Tibial artery (tissue), 4 donors: ENCODE measurements at regions not wholly inside any gene's neighbourhood (a gene's known extent, or its start where the extent isn't known, plus 50 kb on each side); places are given as distances from the start of the nearest gene placed in this dataset.

ENCODE experiments used
- DNase-seq, 2 donors: peaks; one replicate each; pipeline ENCODE4 v3.0.0-alpha.2; 2019
- H3K27ac ChIP-seq, 2 donors: fragments of 200-600 bp; sonication (generic) in 1 of 2; 1 replicate in 1 of 2; 2 replicates in 1 of 2; pipeline ENCODE4 v1.5.1; 2018 to 2019; ENCODE audit warnings: mild to moderate bottlenecking in 1 of 2
- H3K27me3 ChIP-seq, 2 donors: fragments of 200-600 bp; sonication (generic) in 1 of 2; one replicate each; pipeline versions ENCODE4 v1.5.1 to v1.6.0; 2016 to 2019
- H3K36me3 ChIP-seq, 3 donors: fragments of 200-600 bp; sonication (generic) in 2 of 3; one replicate each; pipeline ENCODE4 v1.5.1; 2016 to 2019; ENCODE audit warnings: mild to moderate bottlenecking in 2 of 3
- H3K4me1 ChIP-seq, 4 donors: fragments of 200-600 bp; sonication (generic) in 2 of 4; 1 replicate in 3 of 4; 2 replicates in 1 of 4; pipeline ENCODE4 v1.5.1; 2016 to 2019
- H3K4me3 ChIP-seq, 2 donors: fragments of 200-600 bp; sonication (generic) in 1 of 2; 1 replicate in 1 of 2; 2 replicates in 1 of 2; pipeline ENCODE4 v1.5.1; 2018 to 2019; ENCODE audit warnings: mild to moderate bottlenecking in 2 of 2
- H3K9me3 ChIP-seq, 3 donors: fragments of 200-600 bp; sonication (generic) in 1 of 3; one replicate each; pipeline ENCODE4 v1.5.1; 2016 to 2019
- intact Hi-C: fragments of 100-400 bp; cut with DNase I; formaldehyde crosslinking; loops from one replicate; pipeline ENCODE4 v1.15.0; 2023; ENCODE audit warnings: low total_unique reads
- TF ChIP-seq, protein P1 (sequence below), 2 experiments: fragments of 200-600 bp in 1 of 2; fragments of 450-650 bp in 1 of 2; IDR thresholded peaks; one replicate each; pipeline ENCODE4 v1.5.1; 2017 to 2019; ENCODE audit warnings: antibody characterized with exemption in 2 of 2, mild to moderate bottlenecking in 1 of 2, moderate library complexity in 1 of 2

DNA sequence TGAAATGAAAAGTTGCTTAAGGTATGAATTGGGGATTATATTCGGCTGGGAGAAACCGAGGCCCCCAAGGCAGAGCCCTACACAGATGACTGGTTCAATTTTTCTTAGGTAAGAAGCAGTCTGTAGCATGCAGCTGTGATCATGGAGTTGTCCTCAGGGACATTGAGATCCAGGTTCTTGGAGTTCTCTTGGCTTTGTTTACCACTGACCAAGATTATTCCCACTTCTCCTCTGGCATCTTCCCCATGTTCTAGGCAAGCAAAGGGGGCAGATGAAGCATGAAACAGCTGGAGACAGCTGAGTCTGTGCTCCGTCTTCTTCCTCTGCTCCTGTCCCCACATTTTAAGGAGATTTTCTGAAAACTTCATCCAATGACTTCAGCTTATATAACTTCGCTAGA lies 129.5 kb upstream of the BMPER start:
- H3K36me3 ChIP-seq, result no peaks in the 10 kb centered on the region
- TF ChIP-seq, protein P1, sequence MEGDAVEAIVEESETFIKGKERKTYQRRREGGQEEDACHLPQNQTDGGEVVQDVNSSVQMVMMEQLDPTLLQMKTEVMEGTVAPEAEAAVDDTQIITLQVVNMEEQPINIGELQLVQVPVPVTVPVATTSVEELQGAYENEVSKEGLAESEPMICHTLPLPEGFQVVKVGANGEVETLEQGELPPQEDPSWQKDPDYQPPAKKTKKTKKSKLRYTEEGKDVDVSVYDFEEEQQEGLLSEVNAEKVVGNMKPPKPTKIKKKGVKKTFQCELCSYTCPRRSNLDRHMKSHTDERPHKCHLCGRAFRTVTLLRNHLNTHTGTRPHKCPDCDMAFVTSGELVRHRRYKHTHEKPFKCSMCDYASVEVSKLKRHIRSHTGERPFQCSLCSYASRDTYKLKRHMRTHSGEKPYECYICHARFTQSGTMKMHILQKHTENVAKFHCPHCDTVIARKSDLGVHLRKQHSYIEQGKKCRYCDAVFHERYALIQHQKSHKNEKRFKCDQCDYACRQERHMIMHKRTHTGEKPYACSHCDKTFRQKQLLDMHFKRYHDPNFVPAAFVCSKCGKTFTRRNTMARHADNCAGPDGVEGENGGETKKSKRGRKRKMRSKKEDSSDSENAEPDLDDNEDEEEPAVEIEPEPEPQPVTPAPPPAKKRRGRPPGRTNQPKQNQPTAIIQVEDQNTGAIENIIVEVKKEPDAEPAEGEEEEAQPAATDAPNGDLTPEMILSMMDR (IDR thresholded peaks at IDR 0.05), result no peak
- H3K27ac ChIP-seq, result no peak overlapping the region
- H3K4me1 ChIP-seq, result peaks cover 0 to 10% (median 0%) of the 10 kb centered on the region in 4 donors
- no peaks in the 10 kb centered on the region for H3K9me3 ChIP-seq
- intact Hi-C loops, result no loop called here
- H3K27me3 ChIP-seq, result no peaks in the 10 kb centered on the region
- no peak overlapping the region for H3K4me3 ChIP-seq
- no peak for DNase-seq

DNA sequence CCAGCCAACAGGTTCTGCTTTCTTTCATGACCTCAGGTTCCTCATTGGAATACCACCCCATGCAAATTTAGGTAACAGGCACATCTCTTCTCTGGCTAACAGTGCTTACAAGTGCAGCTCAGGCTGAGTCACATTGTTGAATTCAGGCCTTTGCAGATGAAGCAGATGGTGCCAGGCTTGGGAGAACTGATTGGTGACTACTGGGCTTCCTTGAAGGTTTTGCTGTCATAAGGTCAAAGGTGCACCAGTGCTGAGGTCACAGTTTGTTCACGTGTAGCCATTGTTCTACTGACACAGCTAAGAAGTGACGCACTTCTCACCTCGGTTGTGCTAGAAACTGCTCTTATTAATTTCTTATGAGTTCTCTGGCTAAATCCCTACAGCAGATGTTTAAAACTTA lies 128.6 kb upstream of the BMPER start:
- DNase-seq, result no peak
- Histone ChIP-seq H3K27ac (no peak overlapping the region), H3K27me3 (no peaks in the 10 kb centered on the region), H3K9me3 (no peaks in the 10 kb centered on the region), H3K4me3 (no peak overlapping the region), H3K36me3 (no peaks in the 10 kb centered on the region), H3K4me1 (peaks cover 0 to 10% (median 0%) of the 10 kb centered on the region in 4 donors)
- intact Hi-C loops, result no loop called here
- TF ChIP-seq, protein P1 (IDR thresholded peaks at IDR 0.05), result no peak

DNA sequence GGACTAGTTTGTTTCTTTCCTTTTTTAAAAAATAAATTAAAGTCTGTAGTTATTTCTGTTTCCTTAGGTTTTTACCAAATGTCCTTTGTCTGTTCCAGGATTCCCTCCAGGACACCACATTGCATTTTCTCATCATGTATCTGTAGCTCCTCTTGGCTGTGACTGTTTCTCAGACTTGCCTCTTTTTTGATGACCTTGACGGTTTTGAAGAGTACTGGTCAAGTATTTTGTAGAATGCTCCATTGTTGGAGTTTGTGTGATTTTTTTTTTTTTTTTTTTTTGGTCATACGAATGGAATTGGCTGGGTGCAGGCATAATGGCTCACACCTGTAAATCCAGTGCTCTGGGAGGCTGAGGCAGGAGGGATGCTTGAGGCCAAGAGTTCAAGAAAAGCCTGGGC lies 127.1 kb upstream of the BMPER start:
- DNase-seq, result no peak
- peaks cover 0 to 10% (median 0%) of the 10 kb centered on the region in 4 donors for H3K4me1 ChIP-seq
- intact Hi-C loops, result no loop called here
- H3K27ac ChIP-seq, result no peak overlapping the region
- no peak overlapping the region for H3K4me3 ChIP-seq
- H3K36me3 ChIP-seq, result peaks cover 0 to 9% (median 5%) of the 10 kb centered on the region in 3 donors
- TF ChIP-seq, protein P1 (IDR thresholded peaks at IDR 0.05), result no peak
- H3K27me3 ChIP-seq, result no peaks in the 10 kb centered on the region
- H3K9me3 ChIP-seq, result peaks cover 0 to 5% (median 0%) of the 10 kb centered on the region in 3 donors

DNA sequence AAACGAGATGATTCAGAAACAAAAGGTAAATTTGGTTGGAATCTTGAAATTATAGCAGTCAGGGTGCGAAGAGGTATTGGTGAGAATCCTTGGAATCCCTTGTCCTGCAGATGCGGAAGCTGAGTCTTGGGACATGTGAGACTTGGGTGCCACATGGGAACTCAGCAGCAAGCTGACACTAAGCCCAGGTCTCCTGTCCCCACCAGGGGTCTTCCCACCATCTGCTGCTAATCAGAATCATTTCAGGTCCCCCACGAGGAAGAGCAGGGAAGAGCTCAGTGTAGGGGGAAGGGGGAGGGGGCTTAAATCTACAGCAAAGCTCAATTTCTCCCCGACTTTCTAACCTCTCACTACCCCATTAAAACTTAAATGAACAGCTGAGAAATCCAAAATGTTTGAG lies 126.1 kb upstream of the BMPER start:
- H3K4me1 ChIP-seq, result peaks cover 0 to 10% (median 0%) of the 10 kb centered on the region in 4 donors
- TF ChIP-seq, protein P1 (IDR thresholded peaks at IDR 0.05), result no peak
- peaks cover 0 to 9% (median 5%) of the 10 kb centered on the region in 3 donors for H3K36me3 ChIP-seq
- H3K27me3 ChIP-seq, result no peaks in the 10 kb centered on the region
- DNase-seq, result no peak
- intact Hi-C loops, result no loop called here
- H3K27ac ChIP-seq, result no peak overlapping the region
- no peak overlapping the region for H3K4me3 ChIP-seq
- H3K9me3 ChIP-seq, result peaks cover 0 to 8% (median 0%) of the 10 kb centered on the region in 3 donors

DNA sequence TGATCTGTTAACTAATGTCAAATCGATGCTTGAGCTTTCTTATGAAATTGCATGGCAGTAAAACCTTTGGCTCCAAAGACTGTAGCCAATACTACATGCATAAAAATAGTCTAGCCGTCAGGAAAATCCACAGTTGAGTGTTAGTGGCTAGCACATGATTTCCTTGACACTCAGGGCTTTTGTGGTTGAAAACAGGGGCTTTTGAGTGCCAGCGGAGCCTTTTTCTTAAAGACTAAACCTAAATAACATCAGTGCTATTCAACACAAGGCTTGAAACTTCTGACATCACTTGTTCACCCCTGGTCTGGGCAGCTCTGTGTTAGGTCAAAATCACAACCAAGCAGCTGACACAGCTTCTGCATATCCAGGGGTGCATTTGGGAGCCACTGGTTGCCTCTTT lies 124.2 kb upstream of the BMPER start:
- Histone ChIP-seq H3K4me1 (no peaks in the 10 kb centered on the region), H3K27me3 (no peaks in the 10 kb centered on the region), H3K9me3 (peaks cover 0 to 8% (median 0%) of the 10 kb centered on the region in 3 donors), H3K27ac (no peak overlapping the region), H3K36me3 (peaks cover 0 to 9% (median 5%) of the 10 kb centered on the region in 3 donors), H3K4me3 (no peak overlapping the region)
- TF ChIP-seq, protein P1 (IDR thresholded peaks at IDR 0.05), result no peak
- no peak for DNase-seq
- intact Hi-C loops, result no loop called here

DNA sequence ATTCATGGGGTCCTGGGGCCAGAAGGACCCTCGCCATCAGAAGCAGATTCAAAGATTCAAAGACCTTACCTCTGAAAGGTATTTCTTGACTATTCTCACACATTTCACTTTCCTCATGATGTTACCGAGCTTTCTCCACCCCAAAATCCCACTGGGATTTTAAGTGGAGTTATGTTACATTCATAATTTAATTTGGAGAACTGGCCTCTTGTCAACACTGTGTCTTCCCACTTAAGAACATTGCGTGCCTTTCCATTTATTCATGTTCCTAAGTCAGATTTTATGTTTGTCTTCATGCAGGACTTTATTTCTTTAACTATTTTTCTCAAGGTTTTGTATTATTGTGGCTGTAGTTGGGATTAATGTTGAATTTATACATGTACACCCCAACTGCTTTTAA lies 123.5 kb upstream of the BMPER start:
- Histone ChIP-seq H3K4me3 (no peak overlapping the region), H3K27me3 (no peaks in the 10 kb centered on the region), H3K36me3 (peaks cover 0 to 9% (median 5%) of the 10 kb centered on the region in 3 donors), H3K9me3 (peaks cover 0 to 8% (median 0%) of the 10 kb centered on the region in 3 donors), H3K4me1 (no peaks in the 10 kb centered on the region), H3K27ac (no peak overlapping the region)
- TF ChIP-seq, protein P1 (IDR thresholded peaks at IDR 0.05), result no peak
- intact Hi-C loops, result no loop called here
- DNase-seq, result no peak
